Upper lobe of left lung (tissue), 4 donors: ENCODE measurements at regions not wholly inside any gene's neighbourhood (a gene's known extent, or its start where the extent isn't known, plus 50 kb on each side); places are given as distances from the start of the nearest gene placed in this dataset.

Source experiments
- CTCF ChIP-seq, 6 experiments: fragments of 450-650 bp in 4 of 6; fragments of 200-600 bp in 2 of 6; sonication (generic) in 2 of 6; IDR thresholded peaks; one replicate each; pipeline ENCODE4 v1.5.1; 2016 to 2019; ENCODE audit warnings: antibody characterized with exemption in 6 of 6
- POLR2A ChIP-seq, 4 donors: fragments of 450-650 bp; IDR thresholded peaks; one replicate each; pipeline ENCODE4 v1.5.1; 2016 to 2017; ENCODE audit warnings: antibody characterized with exemption in 4 of 4, mild to moderate bottlenecking in 2 of 4
- POLR2AphosphoS5 ChIP-seq, 2 donors: sonication (generic); formaldehyde crosslinking; IDR thresholded peaks; one replicate each; pipeline ENCODE4 v1.5.1; 2017; ENCODE audit warnings: antibody characterized with exemption in 2 of 2

DNA sequence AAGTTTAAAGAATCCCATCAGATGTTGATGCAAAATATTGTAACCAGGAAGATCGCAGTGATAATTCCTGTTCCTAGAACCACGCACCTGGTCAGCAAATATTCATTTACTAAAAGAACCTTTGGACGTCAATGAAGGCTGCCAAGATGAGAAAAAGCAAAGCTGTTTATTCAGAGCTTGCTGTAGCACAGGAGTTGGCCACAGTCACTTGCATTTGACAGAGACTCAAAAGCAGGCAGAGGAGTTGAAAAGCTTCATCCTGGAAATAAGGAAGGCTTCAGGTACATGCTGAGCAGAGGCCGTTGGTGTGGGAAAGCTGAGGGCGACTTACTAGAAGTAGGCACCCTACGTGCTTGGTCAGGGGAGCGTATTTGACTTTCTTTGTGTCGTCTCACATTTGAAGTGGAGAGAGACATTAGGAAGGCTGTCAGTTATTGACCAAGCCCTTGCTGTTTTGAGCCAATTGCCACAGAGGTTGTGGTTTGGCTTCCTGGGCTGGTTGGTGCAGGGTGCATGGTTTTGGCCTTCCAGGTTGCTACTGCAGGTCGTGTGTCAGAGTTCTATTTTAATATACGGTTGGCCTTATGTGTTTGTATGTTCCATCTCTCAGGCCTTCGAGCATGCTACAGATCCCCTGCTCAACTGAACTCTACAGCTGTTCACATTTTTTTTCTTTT lies 289.6 kb downstream of the METTL4 start:
- TF ChIP-seq CTCF (IDR thresholded peaks at IDR 0.05), result no peak
- no peak for TF ChIP-seq POLR2AphosphoS5 (IDR thresholded peaks at IDR 0.05)
- TF ChIP-seq POLR2A (IDR thresholded peaks at IDR 0.05), result no peak
